ENCODE measurements at regions not wholly inside any gene's neighbourhood (a gene's known extent, or its start where the extent isn't known, plus 50 kb on each side); places are given as distances from the start of the nearest gene placed in this dataset.

DNA sequence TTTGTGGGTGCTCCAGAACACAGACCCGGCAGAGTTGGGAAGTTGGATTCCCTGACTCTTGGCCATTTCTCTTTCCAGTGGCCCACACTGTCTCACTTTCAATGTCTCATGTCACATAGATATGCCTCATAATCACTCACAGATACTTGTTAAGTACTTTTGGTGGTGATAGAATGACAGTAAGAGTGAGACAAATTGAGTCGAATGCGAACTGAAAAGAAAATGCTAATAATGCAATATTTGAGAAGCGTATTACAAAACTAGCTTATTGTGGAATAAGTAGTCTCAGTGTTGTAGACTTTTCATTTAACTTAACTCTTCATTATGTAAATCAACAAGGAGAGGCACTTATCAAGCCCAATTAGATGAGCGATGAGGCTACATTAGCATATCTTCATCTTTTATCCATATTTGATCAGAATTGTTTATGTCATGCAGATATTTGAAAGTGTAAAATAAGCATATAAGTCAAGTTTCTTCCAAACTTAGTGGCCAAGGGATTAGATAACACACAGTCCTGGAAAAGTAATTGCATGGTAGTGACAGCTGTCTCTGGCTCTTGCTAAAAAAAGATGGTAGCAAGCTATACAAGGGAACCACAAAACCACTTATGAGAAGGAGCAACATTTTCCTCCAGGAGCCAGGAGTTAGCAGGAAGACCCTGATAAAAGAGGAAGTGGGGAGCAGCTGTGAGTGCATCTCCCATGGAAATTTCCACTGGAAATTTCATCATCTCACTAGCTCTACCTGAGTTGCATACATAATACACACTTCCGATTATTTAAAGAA lies 243.6 kb downstream of the ARRDC4 start:
- no peak for DNase-seq

- DNase-seq, result no peak
Measured at GRCh38 chr15:98207928-98208327, 247.4 kb downstream of the ARRDC4 start.

DNA sequence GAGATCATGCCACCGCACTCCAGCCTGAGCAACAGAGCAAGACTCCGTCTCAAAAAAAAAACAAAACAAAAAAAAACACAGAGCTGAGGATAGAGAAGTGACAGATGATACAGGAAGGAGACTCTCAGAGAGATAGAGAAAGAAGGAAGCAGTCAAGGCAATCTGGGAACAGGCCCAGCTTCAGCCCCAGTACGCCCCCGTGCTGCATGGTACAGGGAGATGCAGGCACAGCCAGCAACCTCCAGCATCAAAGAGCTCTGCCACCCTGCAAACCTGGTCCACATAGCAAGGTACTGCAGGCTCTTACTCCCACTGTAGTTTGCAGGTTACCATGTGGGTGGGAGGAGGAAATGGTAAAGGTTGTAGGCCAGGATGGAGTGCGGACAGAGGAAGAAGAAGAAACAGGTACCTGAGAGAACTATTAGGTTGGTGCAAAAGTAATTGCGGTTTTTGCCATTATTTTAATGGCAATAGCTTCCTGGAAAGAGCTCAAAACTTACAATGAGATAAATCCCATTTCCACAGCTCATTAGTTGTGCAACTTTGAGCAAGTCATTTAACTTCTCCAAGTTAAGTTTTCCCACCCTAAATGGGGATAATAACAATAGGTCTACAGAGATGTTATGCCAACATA lies 253.0 kb downstream of the ARRDC4 start:
- no peak for DNase-seq

DNA sequence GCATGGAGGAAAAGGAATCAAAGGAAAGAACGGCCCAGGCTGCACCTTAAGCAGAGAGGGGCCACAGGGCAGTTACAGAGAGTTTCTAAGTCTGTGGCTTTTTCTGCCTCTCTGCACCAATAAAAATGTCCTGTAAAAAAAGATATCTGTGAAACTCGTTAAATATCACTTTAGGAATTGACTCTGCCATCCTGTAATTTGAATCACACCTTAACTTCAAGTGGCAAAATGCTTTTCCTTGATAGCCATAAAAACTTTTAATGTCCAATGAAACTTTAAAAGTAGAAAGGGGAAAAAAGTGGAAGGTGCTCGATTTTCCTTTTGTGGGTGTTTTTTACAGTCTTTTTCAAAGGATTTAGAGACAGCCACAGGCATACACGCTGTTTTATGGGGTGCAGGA lies 255.7 kb downstream of the ARRDC4 start:
- DNase-seq, result no peak

DNA sequence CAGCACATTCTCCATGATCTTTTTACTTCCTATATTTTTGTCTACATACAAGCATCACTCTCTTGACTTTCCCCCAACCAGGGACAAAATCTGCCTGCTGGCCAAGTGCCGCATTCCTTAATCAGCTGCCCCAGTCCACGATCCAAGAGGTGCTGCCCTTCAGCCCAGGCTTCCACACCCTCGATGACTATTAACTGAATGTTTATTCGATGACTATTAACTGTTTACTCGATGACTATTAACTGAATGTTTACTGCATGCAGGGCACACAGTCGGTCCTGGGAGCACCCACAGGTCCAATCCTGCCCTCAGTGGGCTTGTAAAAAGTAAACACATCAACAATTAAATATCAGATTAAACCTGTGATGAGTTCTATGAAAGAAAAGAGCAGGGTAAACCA lies 256.9 kb downstream of the ARRDC4 start:
- no peak for DNase-seq

GRCh38 chr15:98221144-98221543 lies 260.6 kb downstream of the ARRDC4 start:
- no peak for DNase-seq

GRCh38 chr15:98221577-98221976 lies 261.1 kb downstream of the ARRDC4 start:
- DNase-seq, result no peak

DNA sequence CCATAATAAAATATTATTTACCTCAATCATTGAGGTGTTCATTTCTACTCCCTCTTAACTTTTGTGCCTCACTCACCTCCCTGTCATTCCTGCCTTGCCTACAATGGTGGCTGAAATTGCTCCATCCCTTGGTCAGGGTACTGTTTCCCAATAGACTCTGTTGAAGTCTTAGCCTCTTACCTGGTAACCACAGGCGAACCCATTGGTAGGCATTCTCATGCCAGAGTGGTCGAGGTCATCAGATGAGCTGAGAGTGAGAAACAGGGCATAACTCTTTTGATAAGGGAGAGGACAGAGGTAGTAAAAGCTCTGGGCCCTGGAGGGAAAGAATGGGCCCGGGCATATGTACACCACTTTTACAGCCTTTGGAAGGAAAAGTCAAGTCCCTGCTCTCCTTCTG lies 265.6 kb downstream of the ARRDC4 start:
- no peak for DNase-seq

- DNase-seq, result no peak
Measured at GRCh38 chr15:98226578-98226977, 266.1 kb downstream of the ARRDC4 start.

DNA sequence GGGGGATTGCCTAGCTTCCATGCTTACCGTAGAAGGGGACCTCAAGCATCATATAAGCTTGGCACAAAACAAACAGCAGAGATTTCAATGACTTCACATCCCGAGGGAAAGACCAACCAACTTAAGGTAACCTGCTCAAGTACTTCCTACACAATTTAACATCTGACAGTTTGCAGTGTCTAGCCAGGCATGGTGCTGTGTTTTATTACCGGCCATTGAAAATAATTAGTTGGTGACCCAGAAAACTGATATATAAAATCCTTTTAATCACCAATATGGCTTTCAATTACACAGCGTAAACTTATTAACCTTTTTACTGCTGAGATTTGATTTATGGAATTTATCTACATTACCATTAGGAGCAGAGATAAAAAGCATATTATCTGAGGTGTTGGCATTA lies 268.3 kb downstream of the ARRDC4 start:
- DNase-seq, result no peak

DNA sequence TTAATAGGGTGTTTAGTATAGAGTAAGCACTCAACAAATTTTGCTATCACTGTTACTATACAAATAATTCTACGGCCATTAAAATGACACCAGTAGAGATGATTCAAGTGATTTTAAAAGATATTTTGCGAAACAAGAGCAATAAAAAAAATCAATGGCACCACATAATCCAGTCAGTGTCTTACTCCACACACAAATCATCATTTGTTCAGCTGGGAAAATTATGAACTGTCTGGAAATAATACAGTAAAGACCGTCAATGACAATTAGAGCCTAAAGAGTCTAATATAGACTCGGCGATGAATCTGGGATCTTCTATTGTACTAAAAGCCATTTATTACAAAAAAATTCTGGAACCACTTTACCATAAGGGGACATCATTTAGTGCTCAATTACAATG lies 270.5 kb downstream of the ARRDC4 start:
- no peak for DNase-seq

DNA sequence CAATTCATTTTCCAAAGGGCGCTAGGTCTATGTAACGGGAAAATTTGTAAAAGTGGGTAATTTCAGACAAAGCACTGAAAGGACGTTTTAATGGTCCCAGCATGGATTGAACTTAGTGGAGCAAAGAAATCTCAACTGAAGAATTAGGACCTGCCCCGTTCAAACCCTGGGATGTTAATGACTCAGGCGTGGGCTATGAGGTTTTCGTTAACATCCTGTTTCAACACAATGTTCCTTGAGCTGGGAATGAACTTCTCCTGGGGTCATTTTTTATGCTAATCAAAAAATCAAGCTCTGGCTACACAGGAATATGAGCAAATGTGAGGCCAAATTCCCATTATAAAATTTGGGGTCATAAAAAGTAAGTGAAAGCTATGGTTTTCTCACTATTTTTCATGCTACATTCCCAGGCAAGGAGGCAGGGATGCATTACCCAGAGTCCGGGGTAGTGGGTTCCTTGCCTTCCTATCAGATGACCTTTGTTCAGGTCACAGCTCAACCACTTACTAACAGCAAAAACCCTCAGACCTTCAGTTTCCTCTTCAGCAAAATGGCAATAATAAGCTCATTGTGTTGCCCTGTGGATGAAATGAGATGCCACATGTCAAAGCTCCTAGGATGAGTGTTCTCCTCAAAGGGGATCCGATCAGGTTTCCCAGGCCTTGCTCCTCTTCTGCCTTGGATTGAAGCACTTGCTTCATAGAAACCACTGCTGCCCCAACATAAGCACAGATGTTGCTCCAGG lies 271.4 kb downstream of the ARRDC4 start:
- DNase-seq, result no peak

DNA sequence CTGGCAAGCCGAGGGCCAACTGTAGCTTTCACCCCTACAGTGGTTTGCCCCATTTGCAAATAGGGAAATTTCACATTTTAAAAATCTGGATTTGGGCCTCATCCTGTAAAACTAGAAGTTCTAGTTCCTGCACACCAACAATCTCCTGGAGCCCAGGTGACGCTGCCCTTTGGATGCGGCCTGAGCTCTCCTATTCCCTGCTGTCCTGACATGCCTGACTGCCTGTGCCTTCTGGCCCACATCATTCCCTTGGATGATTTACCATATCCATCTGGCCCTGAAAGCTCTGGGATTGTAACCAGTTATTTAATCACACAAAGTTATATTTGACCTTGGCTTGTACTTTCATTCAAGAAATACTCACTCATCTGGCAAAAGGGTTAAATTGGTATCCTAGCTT lies 272.3 kb downstream of the ARRDC4 start:
- DNase-seq, result no peak

DNA sequence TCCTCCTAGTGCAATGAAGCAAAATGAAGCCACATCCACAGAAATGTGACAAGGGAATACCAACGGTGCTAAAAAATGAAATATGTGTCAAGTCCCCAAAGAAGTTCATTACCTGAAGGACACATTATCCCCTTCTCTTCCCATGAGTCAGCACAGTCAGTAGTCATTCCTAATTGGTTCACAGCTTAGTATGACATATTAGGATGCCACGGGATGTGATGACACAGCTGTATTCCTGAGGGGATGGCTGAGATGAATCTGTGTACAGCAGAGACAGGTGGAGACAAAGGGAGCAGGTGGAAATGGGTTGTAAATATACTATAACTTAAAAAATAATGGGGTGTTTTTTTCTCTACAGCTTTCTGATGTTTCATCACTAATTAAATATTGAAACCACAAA lies 273.4 kb downstream of the ARRDC4 start:
- no peak for DNase-seq

- DNase-seq, result no peak
Measured at GRCh38 chr15:98240303-98240702, 279.8 kb downstream of the ARRDC4 start.

- no peak for DNase-seq
Measured at GRCh38 chr15:98241032-98241554, 280.6 kb downstream of the ARRDC4 start.

DNA sequence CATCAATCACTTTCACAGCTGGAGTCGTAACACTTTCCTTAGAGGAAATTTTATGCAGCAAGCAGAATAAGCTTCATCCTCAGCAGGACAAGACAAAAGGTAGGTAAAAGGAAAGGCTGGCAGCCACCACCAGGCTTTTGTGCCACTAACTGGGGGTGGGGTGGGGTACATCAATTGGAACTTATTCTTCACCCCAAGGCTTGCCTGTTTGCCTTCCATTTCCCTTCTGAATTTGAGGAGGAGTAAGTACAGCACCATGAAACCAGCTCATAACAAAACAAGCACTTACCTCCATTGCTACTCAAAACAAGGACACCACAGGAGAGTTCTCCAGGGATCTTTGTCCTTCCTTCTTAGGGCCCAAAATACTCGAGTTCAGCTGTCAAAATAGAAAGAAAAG lies 296.8 kb downstream of the ARRDC4 start:
- no peak for DNase-seq

DNA sequence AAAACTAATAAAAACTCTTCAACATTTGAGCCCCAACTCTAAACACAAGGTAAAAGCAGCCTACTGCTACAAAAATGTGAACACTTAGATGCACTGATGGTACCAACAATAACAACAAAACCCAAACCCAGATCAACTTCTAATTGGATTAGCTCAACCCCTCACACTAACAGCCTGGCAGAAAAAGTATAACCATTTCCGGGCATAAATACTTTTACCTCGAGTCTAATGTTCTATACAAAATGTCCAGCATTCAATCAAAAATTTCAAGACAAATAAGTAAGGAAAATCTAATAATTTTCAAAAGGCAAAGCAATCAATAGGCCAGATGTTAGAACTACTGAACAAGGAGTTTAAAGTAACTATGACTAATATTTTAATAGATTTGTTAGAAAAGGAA lies 303.3 kb downstream of the ARRDC4 start:
- DNase-seq, result no peak

DNA sequence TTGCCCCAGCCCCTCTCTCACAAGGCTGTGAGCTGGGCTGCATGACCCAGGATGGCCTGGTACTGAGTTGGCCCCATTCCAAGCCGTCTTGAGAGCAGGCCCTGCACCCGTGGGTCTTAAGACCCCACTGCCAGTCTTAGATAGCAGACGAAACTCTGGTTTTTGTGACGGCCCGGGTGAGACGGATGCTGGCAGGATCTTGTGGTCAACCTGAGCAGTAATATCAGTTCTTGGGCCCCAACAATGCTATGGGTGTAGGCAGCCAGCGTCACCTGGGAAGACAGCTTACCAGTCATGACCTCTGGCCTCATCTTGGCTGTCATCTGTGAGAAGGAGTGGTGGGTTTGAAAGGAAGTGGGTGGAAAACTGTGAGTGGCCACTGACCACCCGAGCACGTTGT lies 305.8 kb downstream of the ARRDC4 start:
- DNase-seq, result no peak

- no peak for DNase-seq
Measured at GRCh38 chr15:98268163-98268562, 307.7 kb downstream of the ARRDC4 start.

GRCh38 chr15:98272625-98273024 lies 312.1 kb downstream of the ARRDC4 start:
- DNase-seq, result no peak

GRCh38 chr15:98276018-98276417 lies 315.5 kb downstream of the ARRDC4 start:
- DNase-seq, result no peak

GRCh38 chr15:98277602-98278001 lies 317.1 kb downstream of the ARRDC4 start:
- DNase-seq, result no peak
